HEK293T (cell line): ENCODE measurements at regions not wholly inside any gene's neighbourhood (a gene's known extent, or its start where the extent isn't known, plus 50 kb on each side); places are given as distances from the start of the nearest gene placed in this dataset.

Experiments
- CTBP1 ChIP-seq: fragments of 450-650 bp; IDR thresholded peaks from 2 replicates; pipeline ENCODE4 v1.6.1; 2016; ENCODE audit warnings: borderline replicate concordance
- SP1 ChIP-seq: fragments of 450-650 bp; IDR thresholded peaks from 2 replicates; pipeline ENCODE4 v1.6.1; 2017

GRCh38 chr3:34934660-34935059, 704.7 kb upstream of the ARPP21 start:
- TF ChIP-seq SP1 (no peak), CTBP1 (no peak)
